Glutamatergic neuron (in vitro differentiated cells): ENCODE measurements at regions not wholly inside any gene's neighbourhood (a gene's known extent, or its start where the extent isn't known, plus 50 kb on each side); places are given as distances from the start of the nearest gene placed in this dataset.

ENCODE experiments used
- DNase-seq: peaks from one replicate; pipeline ENCODE4 v3.0.0; 2022
- H3K27ac Mint-ChIP-seq: one replicate; pipeline ENCODE4 v1.8.0; 2020; ENCODE audit warnings: mild to moderate bottlenecking, mixed read lengths, inconsistent platforms; ENCODE audit not compliant: unreplicated experiment
- H3K27me3 Mint-ChIP-seq: one replicate; pipeline ENCODE4 v1.8.0; 2020; ENCODE audit warnings: mild to moderate bottlenecking, moderate library complexity, mixed read lengths, inconsistent platforms; ENCODE audit not compliant: unreplicated experiment
- H3K36me3 Mint-ChIP-seq: one replicate; pipeline ENCODE4 v1.8.0; 2020; ENCODE audit warnings: mild to moderate bottlenecking, mixed read lengths, inconsistent platforms; ENCODE audit not compliant: unreplicated experiment
- H3K4me1 Mint-ChIP-seq: one replicate; pipeline ENCODE4 v1.8.0; 2020; ENCODE audit warnings: mild to moderate bottlenecking, low read depth, mixed read lengths, inconsistent platforms; ENCODE audit not compliant: unreplicated experiment
- H3K4me3 Mint-ChIP-seq: one replicate; pipeline ENCODE4 v1.8.0; 2020; ENCODE audit warnings: mild to moderate bottlenecking, mixed read lengths, inconsistent platforms; ENCODE audit not compliant: unreplicated experiment
- H3K9me3 Mint-ChIP-seq: one replicate; pipeline ENCODE4 v1.8.0; 2020; ENCODE audit warnings: mild to moderate bottlenecking, moderate library complexity, mixed read lengths, inconsistent platforms; ENCODE audit not compliant: unreplicated experiment
- CTCF ChIP-seq: fragments of 200-600 bp; sonication (generic); IDR thresholded peaks from one replicate; pipeline ENCODE4 v1.5.0; 2021; ENCODE audit not compliant: partially characterized antibody, unreplicated experiment

DNA sequence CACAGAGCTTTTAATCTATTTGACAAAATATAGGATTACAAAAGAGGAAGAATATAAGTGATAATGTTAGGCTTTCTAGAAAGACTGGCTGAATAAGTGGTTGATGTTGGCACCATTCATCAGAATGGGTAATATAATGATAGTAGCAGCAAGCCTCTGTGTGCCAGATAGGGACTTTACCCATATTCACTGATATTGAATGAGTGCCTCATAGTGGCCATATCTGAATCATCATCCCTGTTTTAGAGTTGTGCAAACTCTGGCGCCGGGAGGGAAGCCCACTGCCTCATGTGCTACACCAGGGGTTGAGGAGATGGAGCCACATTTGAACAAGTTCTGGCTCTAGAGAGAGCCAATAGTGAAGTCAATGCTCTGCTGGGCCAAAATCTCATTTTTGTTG is 368.7 kb upstream of the CRIM1 start:
- Mint-ChIP-seq H3K4me3 (no peak overlapping the region), H3K27me3 (no peaks in the 10 kb centered on the region), H3K27ac (no peak overlapping the region), H3K36me3 (peaks cover 4% of the 10 kb centered on the region), H3K4me1 (no peaks in the 10 kb centered on the region), H3K9me3 (no peaks in the 10 kb centered on the region)
- TF ChIP-seq CTCF = no peak
- no peak for DNase-seq

- Mint-ChIP-seq H3K9me3 (no peaks in the 10 kb centered on the region), H3K4me3 (no peak overlapping the region), H3K27me3 (no peaks in the 10 kb centered on the region), H3K4me1 (no peaks in the 10 kb centered on the region), H3K27ac (no peak overlapping the region), H3K36me3 (no peaks in the 10 kb centered on the region)
- DNase-seq = no peak
- TF ChIP-seq CTCF = no peak
Measured at GRCh38 chr2:35978218-35978617, 377.4 kb upstream of the CRIM1 start.

GRCh38 chr2:35976611-35977010 is 379.0 kb upstream of the CRIM1 start:
- Mint-ChIP-seq H3K36me3 (no peaks in the 10 kb centered on the region), H3K4me3 (no peak overlapping the region), H3K27ac (no peak overlapping the region), H3K9me3 (no peaks in the 10 kb centered on the region), H3K4me1 (no peaks in the 10 kb centered on the region), H3K27me3 (no peaks in the 10 kb centered on the region)
- DNase-seq = no peak
- no peak for TF ChIP-seq CTCF

DNA sequence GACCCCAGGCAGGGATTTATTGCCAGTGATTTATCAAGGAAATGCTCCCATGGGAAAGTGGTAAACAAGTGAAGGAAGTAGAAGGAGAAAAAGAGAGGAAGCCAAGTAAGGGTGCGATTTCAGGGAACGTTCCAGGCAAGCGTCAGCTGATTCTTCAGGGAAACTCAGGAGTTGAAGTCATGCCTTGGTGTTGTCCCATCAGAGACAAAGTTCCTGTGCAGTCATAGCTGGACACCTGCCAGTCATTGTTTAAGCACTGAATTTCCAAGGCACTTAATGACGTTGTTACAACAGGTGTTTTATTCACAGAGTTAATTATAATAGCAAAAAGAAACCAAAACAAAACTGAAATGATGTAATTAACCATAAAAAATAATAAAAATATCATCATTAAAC is 381.8 kb upstream of the CRIM1 start:
- H3K36me3 Mint-ChIP-seq = no peaks in the 10 kb centered on the region
- H3K4me3 Mint-ChIP-seq = no peak overlapping the region
- H3K9me3 Mint-ChIP-seq = no peaks in the 10 kb centered on the region
- H3K27me3 Mint-ChIP-seq = no peaks in the 10 kb centered on the region
- H3K27ac Mint-ChIP-seq = no peak overlapping the region
- DNase-seq = no peak
- no peaks in the 10 kb centered on the region for H3K4me1 Mint-ChIP-seq
- no peak for TF ChIP-seq CTCF

- no peaks in the 10 kb centered on the region for H3K27me3 Mint-ChIP-seq
- no peaks in the 10 kb centered on the region for H3K4me1 Mint-ChIP-seq
- no peak for DNase-seq
- no peak overlapping the region for H3K4me3 Mint-ChIP-seq
- no peaks in the 10 kb centered on the region for H3K9me3 Mint-ChIP-seq
- TF ChIP-seq CTCF = peak; percentile 62
- H3K27ac Mint-ChIP-seq = no peak overlapping the region
- H3K36me3 Mint-ChIP-seq = no peaks in the 10 kb centered on the region
Measured at GRCh38 chr2:35973132-35973736, 382.3 kb upstream of the CRIM1 start.
